Glomerular visceral epithelial cell (primary cell): ENCODE measurements at regions not wholly inside any gene's neighbourhood (a gene's known extent, or its start where the extent isn't known, plus 50 kb on each side); places are given as distances from the start of the nearest gene placed in this dataset.
A peak's percentile ranks its signal among the peaks of the same experiment; 100 is the strongest.
"Not testable (repeated sequence)": the region's sequence is repeated elsewhere in the genome, so short reads cannot be mapped to it uniquely, and the experiment has no call there.

ENCODE experiments used
- DNase-seq: peaks from one replicate; pipeline ENCODE4 v3.0.0-alpha.2; 2016; ENCODE audit errors: extremely low spot score

DNA sequence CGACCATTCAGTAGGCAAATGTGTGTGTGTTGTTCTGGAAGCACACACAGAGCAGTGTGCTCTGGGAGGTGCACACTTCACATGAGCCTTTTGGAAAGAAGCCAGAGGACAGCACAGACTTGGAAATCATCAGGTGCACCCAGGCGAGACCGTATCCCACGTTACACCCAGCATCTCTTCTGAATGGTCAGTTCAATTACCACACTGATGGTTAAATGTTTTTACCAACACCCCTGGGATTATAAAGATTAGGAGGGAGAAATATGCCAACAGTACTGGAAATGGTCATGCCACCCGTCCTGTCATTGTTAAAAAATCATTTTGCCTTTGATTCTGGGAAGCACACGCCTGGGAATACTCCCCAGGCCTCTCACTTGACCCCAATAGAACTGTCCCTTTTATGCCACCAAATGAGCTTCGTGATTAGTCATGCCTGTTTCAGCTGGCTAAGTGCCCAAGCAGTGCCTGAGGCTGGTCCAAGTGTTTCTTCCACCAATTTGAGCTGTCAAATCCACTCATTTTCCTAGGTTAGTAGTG lies 183.7 kb downstream of the NRP2 start:
- peak; percentile 89 for DNase-seq

DNA sequence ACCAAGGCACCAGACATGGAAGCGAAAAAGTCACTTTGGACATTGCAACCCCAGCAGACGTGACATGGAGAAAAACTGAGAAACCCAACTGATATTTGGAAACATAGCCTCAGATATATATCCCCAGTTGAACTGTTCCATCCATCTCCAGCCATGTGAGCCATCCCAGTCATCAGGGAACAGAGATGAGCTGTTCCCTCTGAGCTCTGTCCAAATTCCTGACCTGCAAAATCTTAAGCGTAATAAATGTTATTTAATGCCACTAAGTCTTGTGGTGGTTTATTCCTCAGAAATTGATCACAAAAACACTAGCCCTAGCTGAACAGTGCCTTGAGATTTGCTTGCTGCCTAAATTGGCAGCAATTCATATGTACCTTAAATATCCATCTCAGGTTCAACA lies 182.8 kb downstream of the NRP2 start:
- no peak for DNase-seq

DNA sequence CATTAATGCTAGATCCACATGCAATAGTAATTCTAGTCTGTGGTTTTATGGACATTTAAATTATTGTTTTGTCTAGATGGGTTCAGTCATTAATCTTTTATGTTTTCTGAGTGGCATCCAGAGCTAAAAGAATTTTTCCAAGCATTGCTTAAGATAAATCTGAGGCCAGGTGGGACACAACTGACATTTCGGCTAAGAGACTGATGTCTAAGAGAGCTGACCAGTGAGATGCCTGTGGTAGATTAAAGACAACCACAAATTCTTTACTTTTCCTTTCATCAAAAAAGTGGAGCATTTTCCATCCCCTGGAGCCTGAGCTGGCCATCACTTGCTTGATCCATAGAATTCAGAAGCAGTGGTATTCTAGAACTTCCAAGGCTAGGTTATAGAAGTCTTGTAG lies 182.2 kb downstream of the NRP2 start:
- peak; percentile 77 for DNase-seq

DNA sequence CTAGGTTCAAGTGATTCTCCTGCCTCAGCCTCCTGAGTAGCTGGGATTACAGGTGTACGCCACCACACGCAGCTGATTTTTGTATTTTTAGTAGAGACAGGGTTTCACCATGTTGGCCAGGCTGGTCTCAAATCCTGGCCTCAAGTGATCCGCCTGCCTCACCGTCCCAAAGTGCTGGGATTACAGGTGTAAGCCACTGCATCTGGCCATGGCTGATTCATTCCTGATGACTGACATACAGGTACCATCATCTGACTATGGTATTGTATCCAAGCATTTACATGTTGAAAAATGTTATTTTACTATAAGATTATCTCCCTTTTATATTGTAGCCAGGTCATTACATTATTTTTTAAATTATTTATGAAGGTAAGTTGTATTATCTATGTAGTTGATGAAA lies 180.5 kb downstream of the NRP2 start:
- DNase-seq: not testable (repeated sequence)

DNA sequence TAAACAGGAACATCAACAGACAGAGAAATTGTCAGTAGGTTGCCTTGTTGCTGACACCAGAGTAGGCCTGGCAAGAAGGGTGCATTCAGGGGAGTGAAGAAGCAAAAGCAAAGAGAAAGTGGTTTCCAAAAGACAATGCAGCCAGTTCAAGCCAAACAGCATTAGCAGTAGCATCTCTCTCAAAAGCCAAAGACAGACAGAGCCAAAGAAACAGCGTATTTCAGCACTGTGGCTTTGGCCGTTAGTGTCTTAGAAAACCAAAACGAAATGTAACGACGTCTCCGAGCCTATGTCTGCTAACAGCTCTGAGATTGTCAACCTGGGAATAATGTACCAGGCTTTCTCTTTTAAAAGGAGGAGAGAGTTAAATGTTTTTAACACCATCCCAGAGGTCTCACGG lies 178.6 kb downstream of the NRP2 start:
- no peak for DNase-seq

DNA sequence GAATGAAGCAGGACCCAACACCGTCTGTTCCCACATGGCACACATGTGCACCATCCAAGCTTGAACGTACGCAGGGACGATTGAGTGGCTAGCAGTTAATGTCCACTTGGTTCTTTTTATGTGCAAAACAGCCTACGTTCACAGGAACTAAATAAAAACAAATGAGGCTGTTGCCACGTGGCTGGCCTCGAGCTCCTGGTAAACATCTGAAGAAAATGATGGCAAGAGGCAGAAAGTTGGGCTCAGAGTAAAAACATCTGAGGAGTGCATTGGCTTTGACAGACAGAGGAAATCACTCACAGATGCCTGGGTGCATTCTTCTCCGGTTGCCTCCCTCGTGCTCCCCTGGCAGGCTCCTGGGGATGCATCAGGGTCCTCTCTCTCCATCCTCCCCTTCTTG lies 177.9 kb downstream of the NRP2 start:
- no peak for DNase-seq

DNA sequence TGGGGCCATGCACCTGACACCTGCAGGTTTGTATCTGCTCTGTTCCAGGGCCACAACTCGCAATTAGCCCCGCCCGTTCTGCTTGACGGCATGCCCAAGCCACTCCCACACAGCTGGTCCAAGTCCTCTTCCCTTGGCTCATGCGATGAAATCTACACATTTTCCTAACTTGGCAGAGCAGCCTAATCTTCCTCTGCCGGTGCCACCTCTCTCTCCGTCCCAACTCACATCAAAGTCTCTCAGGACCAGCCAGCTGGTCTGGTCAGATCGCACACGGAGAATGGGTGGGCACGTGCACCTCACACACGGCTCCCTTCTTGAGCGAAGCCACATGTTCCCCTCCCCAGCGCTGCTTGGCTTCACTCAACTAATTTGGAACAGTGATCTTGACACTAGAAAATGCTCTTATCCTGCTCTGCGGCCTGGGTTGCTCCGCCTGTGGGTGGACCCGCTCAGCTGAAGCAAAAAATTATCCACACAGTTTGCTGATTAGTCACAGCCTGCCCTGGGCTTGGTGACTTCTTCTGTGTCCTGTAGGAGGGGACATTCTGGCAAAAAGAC lies 176.7 kb downstream of the NRP2 start:
- peak; percentile 75 for DNase-seq

DNA sequence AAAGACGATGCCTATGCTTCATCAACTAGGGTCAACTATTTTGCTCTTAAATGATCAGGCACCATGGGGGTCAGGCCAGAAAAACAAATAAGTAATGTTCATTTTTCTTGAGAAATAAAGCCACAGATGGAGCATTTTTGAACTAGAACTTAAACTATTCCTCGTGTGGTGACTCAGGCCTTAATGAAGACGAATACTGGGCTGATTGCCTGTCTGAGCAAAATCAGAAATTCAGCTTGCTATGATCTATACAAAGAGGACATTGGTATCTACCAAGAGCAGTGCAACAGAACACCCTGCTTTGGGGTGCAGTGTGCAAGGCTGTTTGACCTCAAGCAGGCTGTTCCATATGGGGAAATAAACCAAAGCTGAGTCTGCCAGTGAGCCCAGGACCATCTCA lies 176.0 kb downstream of the NRP2 start:
- no peak for DNase-seq

DNA sequence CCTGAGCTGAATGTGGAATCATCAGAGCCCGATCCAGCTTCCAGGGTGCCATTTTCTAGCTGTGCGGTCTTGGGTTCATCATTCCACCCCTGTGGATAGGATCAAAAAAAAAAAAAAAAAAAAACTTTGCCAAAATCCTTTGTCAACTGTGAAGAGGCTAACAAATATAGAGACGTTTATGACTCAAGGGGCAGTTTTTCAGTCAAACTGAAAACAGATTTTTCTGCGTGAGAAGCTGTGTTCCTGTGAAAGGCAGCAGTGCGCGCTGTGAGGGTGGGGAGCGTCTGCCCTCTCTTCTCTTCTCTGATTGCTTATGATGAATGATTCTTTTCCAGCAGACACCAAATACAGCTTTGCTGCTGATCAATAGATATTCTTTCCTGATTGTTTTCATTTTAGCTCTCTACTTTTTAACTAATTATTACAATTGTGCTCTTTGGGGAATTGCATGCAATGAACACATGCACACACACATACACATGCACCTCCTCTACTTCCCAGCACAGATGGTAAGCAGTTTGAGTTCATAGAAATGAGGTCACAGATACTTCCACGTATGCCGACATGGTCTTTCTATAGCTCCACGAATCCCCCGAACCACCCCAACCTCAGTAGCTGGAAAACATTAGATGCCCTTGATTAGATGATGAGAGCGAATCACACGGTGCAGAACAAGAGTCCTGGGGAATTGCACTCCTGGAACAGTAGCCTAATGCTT lies 175.4 kb downstream of the NRP2 start:
- no peak for DNase-seq

DNA sequence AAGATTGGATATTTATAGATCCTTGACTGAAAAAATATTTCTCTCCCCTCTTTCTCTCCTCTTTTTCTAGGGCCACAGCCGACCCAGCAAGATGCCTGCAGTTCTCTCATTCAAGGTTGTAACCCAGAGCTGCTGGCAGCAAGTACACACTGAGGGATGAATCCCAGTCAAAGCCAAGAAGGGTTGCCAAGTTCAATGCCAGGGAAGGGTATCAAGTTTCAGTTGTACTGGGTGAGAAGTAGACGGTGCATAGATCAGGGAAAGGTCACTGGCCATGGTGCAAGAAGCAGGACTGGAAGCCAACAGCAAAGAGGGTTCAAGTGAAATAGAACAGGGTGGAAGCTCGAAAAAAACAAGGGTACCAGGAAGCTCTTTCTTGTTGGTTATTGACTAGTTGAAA lies 170.2 kb downstream of the NRP2 start:
- no peak for DNase-seq

DNA sequence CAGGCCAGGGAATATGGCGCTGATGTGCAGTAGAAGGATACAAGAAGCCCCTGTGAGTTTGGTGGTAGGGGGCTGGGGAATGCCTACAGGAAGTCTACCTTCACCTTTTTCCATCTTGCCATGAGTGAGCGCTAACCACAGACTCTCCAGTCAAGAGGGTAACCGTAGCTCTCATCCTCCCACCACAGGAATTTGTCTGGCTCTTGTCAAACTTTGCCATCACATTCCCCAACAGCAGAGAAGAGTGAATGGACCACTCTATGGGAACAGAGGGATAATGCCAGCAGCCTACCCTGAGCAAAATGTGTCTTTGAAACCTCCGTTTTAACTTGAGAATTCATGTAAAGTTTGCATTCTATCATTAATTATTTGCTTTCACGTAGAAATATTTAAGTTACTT lies 168.3 kb downstream of the NRP2 start:
- peak; percentile 9 for DNase-seq

DNA sequence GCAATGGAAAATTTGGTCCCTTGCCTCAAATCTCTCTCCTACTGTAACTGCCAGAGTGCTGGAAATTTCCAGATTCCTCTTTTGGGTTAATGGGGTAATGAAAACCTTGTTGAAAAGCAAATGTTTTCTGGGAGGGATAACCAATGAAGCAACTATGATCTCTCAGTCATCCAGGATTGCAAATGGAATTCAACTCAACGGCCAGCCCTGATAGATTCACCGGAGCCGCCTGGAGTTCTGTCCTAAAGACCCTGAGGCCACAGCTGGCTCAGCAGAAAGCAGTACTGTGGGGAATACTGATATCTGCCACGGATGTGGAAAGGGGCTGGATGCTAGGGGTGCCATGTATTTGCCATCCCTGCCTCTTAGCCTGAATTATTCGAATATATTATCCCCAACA lies 167.8 kb downstream of the NRP2 start:
- no peak for DNase-seq

DNA sequence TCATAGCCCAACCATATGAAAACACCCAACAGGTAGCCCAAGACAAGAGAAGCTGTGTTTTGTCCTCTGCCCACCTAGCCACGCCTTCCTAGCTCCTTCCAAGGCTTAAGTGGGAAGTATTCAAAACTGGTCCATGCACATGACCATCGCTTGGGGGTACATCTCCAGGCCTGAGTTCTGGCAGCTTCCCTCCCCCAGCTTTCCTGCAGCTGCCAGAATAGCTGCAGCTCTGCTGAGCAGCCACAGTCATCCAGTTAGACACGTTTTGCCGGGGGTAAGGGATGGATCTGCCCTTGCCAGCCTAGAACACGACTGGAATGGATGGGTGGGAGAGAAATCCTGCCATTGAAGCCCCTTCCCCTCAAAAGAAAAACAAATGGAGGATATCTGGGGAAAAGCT lies 166.8 kb downstream of the NRP2 start:
- DNase-seq: no peak

DNA sequence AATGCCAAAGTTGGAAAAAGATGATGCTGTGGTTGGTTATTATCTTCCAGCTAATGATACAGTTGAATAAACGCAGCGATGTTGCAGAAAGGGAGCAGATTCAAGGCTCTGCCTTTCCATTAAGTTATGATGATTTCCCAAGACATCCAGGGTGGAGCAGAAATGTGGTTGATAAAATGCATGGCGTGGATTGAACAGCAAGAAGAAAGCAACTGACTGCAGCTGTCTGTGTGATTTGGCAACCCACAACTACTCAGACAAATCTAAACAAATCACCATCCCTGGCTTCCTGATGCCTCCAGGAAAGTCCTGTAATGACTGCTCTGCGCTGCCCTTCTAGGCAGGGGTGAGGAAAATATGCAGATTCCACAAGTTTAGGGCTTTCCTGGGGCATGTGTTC lies 166.3 kb downstream of the NRP2 start:
- DNase-seq: no peak
